Adrenal gland (tissue), 9 donors: ENCODE measurements at regions not wholly inside any gene's neighbourhood (a gene's known extent, or its start where the extent isn't known, plus 50 kb on each side); places are given as distances from the start of the nearest gene placed in this dataset.
A peak's percentile ranks its signal among the peaks of the same experiment; 100 is the strongest.

ENCODE experiments used
- DNase-seq, 7 donors: peaks; one replicate each; pipeline ENCODE4 v3.0.0-alpha.2; 2019 to 2020
- H3K27ac ChIP-seq, 5 donors: fragments of 200-600 bp; sonication (generic) in 4 of 5; 1 replicate in 3 of 5; 2 replicates in 2 of 5; pipeline versions ENCODE4 v1.5.1 to v1.8.0; 2016 to 2020; ENCODE audit warnings: mild to moderate bottlenecking in 1 of 5
- H3K27me3 ChIP-seq: fragments of 200-600 bp; 2 replicates; pipeline ENCODE4 v1.8.0; 2021
- H3K36me3 ChIP-seq, 2 donors: fragments of 200-600 bp; replicated peaks in 1 of 2; 1 replicate in 1 of 2; 2 replicates in 1 of 2; pipeline versions ENCODE4 v1.5.1 to v1.8.0; 2018 to 2022
- H3K4me1 ChIP-seq, 2 donors: fragments of 200-600 bp; replicated peaks in 1 of 2; 1 replicate in 1 of 2; 2 replicates in 1 of 2; pipeline versions ENCODE4 v1.5.1 to v1.8.0; 2018 to 2021
- H3K4me3 ChIP-seq, 4 donors: fragments of 200-600 bp; sonication (generic) in 3 of 4; one replicate each; pipeline ENCODE4 v1.5.1; 2016 to 2018
- H3K9me3 ChIP-seq, 3 donors: fragments of 200-600 bp; sonication (generic) in 1 of 3; replicated peaks in 1 of 3; 1 replicate in 2 of 3; 2 replicates in 1 of 3; pipeline versions ENCODE4 v1.5.1 to v1.8.0; 2016 to 2021
- POLR2A ChIP-seq, 2 donors: fragments of 450-650 bp; IDR thresholded peaks; one replicate each; pipeline ENCODE4 v1.6.1; 2017; ENCODE audit warnings: antibody characterized with exemption in 2 of 2, mild to moderate bottlenecking in 2 of 2, moderate library complexity in 1 of 2
- WGBS, 4 donors: extraction: QIAGEN DNeasy Blood & Tissue Kit in 2 of 4; methylation state at CpG; one replicate each; pipeline versions ENCODE4 v1.1.5 to v1.1.7; 2013 to 2017; 5-methylcytosine and 5-hydroxymethylcytosine counted together
- intact Hi-C, 2 donors: fragments of 100-400 bp; cut with DNase I; formaldehyde crosslinking; loops; one replicate each; pipeline versions ENCODE4 v1.14.1 to v1.15.0; 2022 to 2023
- TF ChIP-seq, protein P1 (sequence below), 6 experiments: fragments of 450-650 bp in 4 of 6; fragments of 200-600 bp in 2 of 6; sonication (generic) in 1 of 6; IDR thresholded peaks; 1 replicate in 5 of 6; 2 replicates in 1 of 6; pipeline versions ENCODE4 v1.5.1 to v1.8.0; 2016 to 2021; ENCODE audit warnings: antibody characterized with exemption in 6 of 6, mild to moderate bottlenecking in 2 of 6, moderate library complexity in 1 of 6
- donor health status: healthy with polysubstance abuse.
- donor health status: Bipolar disorder and iron deficiency.
- donor health status: DM: yes; HTN: yes; CAD: no.
- donor health status: DM: no; HTN: no; CAD: no.
- donor health status: DM: no; HTN: no; CAD: no.

DNA sequence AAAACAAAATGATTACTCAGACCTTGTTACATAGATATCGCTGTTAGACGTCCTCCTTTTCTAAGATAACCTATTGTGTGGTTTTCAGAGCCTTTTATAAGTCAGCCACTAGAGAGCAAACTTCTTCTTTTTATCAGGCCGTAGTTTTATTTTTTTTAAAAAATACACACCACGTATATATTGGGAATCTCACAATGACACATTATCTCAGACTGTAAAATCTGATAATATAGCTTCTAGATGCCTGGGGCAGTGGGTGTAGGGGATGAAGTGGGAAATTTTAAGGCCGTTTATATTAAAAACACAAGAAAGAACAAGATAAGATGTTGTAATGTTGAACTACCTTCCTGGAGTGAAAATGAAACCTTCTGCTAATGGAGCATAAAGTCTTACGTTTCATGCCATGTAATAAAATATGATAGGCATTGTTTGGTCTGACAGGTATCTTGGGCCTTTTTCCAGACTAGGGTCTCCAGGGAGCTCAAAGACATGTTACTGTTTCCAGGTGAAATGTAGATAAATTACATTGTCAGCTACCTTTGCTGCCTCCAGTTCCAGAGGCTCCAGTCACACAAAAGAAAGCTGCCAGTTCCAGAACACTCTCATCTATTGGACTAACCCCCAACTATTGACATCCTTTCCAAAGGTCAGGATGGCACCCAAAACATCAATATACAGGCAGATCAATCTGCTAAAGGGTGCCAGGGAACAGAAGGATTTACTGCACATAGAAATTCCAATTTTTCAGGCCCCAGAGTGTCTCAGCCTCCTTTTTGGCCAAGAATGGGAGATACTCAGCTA, 130.2 kb upstream of the AKIRIN2 start:
- H3K4me3 ChIP-seq, result peak overlapping the region in 3 of 4 donors; percentile 3 to 54 (median 48)
- no peak for DNase-seq
- H3K27me3 ChIP-seq, result no peaks in the 10 kb centered on the region
- H3K36me3 ChIP-seq, result no peaks in the 10 kb centered on the region
- TF ChIP-seq, protein P1, sequence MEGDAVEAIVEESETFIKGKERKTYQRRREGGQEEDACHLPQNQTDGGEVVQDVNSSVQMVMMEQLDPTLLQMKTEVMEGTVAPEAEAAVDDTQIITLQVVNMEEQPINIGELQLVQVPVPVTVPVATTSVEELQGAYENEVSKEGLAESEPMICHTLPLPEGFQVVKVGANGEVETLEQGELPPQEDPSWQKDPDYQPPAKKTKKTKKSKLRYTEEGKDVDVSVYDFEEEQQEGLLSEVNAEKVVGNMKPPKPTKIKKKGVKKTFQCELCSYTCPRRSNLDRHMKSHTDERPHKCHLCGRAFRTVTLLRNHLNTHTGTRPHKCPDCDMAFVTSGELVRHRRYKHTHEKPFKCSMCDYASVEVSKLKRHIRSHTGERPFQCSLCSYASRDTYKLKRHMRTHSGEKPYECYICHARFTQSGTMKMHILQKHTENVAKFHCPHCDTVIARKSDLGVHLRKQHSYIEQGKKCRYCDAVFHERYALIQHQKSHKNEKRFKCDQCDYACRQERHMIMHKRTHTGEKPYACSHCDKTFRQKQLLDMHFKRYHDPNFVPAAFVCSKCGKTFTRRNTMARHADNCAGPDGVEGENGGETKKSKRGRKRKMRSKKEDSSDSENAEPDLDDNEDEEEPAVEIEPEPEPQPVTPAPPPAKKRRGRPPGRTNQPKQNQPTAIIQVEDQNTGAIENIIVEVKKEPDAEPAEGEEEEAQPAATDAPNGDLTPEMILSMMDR (IDR thresholded peaks at IDR 0.05), result peak; percentile 31 to 65 (median 50)
- no peak for TF ChIP-seq POLR2A (IDR thresholded peaks at IDR 0.05)
- peak overlapping the region in 2 of 5 donors; percentile 13 to 33 for H3K27ac ChIP-seq
- WGBS, 4 donors, result 0 to 2% (median 1%) methylated on average over 6 of the region's 6 CpGs
- peaks cover 0 to 12% of the 10 kb centered on the region in 2 donors for H3K4me1 ChIP-seq
- intact Hi-C loops, result no loop called here
- H3K9me3 ChIP-seq, result no peaks in the 10 kb centered on the region

DNA sequence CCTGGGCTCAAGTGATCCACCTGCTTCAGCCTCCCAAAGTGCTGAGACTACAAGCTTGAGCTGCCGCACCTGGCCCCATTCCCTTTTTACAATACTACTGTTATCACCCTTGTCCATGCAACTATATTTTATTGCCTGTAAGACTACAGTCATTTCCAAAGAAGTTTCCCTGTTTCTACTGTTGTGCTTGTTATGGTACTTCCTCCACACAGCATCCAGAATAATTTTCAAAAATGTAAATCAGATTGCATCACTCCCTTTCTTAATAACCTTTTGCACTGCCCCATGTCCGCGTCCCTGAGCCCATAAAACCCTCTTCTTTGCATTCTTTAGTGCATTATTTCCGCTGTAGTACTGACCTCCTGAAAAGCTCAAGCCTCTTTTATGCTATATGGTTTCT, 128.9 kb upstream of the AKIRIN2 start:
- no peak for TF ChIP-seq POLR2A (IDR thresholded peaks at IDR 0.05)
- TF ChIP-seq, protein P1 (IDR thresholded peaks at IDR 0.05), result no peak
- intact Hi-C loops, result no loop called here
- no peak for DNase-seq
- Histone ChIP-seq H3K4me3 (no peak overlapping the region), H3K27ac (no peak overlapping the region), H3K9me3 (no peaks in the 10 kb centered on the region), H3K4me1 (peaks cover 0 to 12% of the 10 kb centered on the region in 2 donors), H3K27me3 (no peaks in the 10 kb centered on the region), H3K36me3 (no peaks in the 10 kb centered on the region)
- WGBS, 4 donors, result 83 to 94% (median 87%) methylated on average over 4 of the region's 4 CpGs

DNA sequence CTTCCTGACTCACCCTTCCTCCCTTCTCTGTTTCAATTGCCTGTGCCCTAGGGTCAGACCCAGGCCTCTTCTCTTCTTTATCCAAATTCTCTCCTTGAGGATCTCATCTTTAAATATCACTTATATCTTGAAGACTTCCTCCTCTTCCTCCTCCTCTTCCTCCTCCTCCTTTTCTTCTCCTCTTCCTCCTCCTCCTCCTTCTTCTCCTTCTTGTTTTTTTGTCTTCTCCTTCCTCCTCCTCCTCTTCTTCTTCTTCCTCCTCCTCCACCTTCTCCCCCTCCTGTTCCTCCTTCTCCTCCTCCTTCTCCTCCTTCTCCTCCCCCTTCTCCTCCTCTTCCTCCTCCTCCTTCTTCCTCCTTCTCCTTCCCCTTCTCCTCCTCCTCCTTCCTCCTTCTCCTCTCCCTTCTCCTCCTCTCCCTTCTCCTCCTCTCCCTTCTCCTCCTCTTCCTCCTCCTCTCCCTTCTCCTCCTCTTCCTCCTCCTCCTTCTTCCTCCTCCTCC, 127.6 kb upstream of the AKIRIN2 start:
- Histone ChIP-seq H3K4me3 (no peak overlapping the region), H3K36me3 (no peaks in the 10 kb centered on the region), H3K4me1 (peaks cover 0 to 12% of the 10 kb centered on the region in 2 donors), H3K27me3 (no peaks in the 10 kb centered on the region), H3K27ac (no peak overlapping the region), H3K9me3 (no peaks in the 10 kb centered on the region)
- intact Hi-C loops, result no loop called here
- no peak for DNase-seq
- TF ChIP-seq, protein P1 (IDR thresholded peaks at IDR 0.05), result no peak
- no peak for TF ChIP-seq POLR2A (IDR thresholded peaks at IDR 0.05)

DNA sequence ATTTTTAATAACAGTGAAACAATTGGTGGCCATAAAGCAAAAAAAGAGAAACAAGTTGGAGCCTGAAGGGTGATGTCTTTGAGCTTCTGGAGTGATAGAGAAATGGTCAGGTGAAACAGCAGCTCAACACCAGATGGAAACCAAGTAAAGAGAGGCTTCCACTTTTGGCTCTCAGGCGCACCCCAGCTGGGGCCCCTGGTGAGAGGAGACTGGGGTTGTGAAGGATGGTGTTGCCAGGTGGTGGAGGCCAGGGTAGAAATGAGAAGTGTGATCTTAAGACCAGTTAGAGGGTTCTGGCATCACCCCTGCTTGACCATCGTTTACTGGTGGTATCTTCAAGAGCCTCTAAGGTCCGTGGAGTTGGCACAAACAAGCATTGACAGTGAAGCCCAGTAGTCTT, 126.0 kb upstream of the AKIRIN2 start:
- intact Hi-C loops, result no loop called here
- H3K27ac ChIP-seq, result no peak overlapping the region
- no peak overlapping the region for H3K4me3 ChIP-seq
- DNase-seq, result no peak
- H3K36me3 ChIP-seq, result no peaks in the 10 kb centered on the region
- H3K9me3 ChIP-seq, result no peaks in the 10 kb centered on the region
- TF ChIP-seq, protein P1 (IDR thresholded peaks at IDR 0.05), result no peak
- TF ChIP-seq POLR2A (IDR thresholded peaks at IDR 0.05), result no peak
- H3K4me1 ChIP-seq, result peaks cover 0 to 12% of the 10 kb centered on the region in 2 donors
- no peaks in the 10 kb centered on the region for H3K27me3 ChIP-seq
- WGBS, 4 donors, result 82 to 97% (median 88%) methylated on average over 3 of the region's 3 CpGs
